Activated CD4-positive, alpha-beta T cell treated with anti-CD3 and anti-CD28 coated beads for 4 hours (primary cell): ENCODE measurements at regions not wholly inside any gene's neighbourhood (a gene's known extent, or its start where the extent isn't known, plus 50 kb on each side); places are given as distances from the start of the nearest gene placed in this dataset.
"Not testable (repeated sequence)": the region's sequence is repeated elsewhere in the genome, so short reads cannot be mapped to it uniquely, and the experiment has no call there.

Experiments used
- DNase-seq, 2 donors: peaks; one replicate each; pipeline ENCODE4 v3.0.0-alpha.2; 2020

GRCh38 chr12:87529413-87529812 lies 499.8 kb downstream of the C12orf50 start:
- DNase-seq: no peak

- DNase-seq: no peak
Measured at GRCh38 chr12:87520968-87521367, 508.2 kb downstream of the C12orf50 start.

- DNase-seq: no peak
Measured at GRCh38 chr12:87518481-87518880, 510.7 kb downstream of the C12orf50 start.

- no peak for DNase-seq
Measured at GRCh38 chr12:87518036-87518435, 511.2 kb downstream of the C12orf50 start.

- DNase-seq: no peak
Measured at GRCh38 chr12:87513536-87514280, 515.5 kb downstream of the C12orf50 start.

- no peak for DNase-seq
Measured at GRCh38 chr12:87511371-87511770, 517.8 kb downstream of the C12orf50 start.

- DNase-seq: no peak
Measured at GRCh38 chr12:87509237-87509820, 519.9 kb downstream of the C12orf50 start.

GRCh38 chr12:87491598-87491997 lies 537.6 kb downstream of the C12orf50 start:
- no peak for DNase-seq

GRCh38 chr12:87491089-87491488 lies 538.1 kb downstream of the C12orf50 start:
- DNase-seq: no peak

- no peak for DNase-seq
Measured at GRCh38 chr12:87469295-87469694, 559.9 kb downstream of the C12orf50 start.

GRCh38 chr12:87467936-87468335 lies 561.3 kb downstream of the C12orf50 start:
- no peak for DNase-seq

- DNase-seq: no peak
Measured at GRCh38 chr12:87464565-87464964, 564.6 kb downstream of the C12orf50 start.

- DNase-seq: no peak
Measured at GRCh38 chr12:87444039-87444438, 585.2 kb downstream of the C12orf50 start.

GRCh38 chr12:87441511-87441910 lies 587.7 kb downstream of the C12orf50 start:
- DNase-seq: no peak

- DNase-seq: no peak
Measured at GRCh38 chr12:87439990-87440827, 589.0 kb downstream of the C12orf50 start.

- DNase-seq: no peak
Measured at GRCh38 chr12:87430444-87430843, 598.8 kb downstream of the C12orf50 start.

- no peak for DNase-seq
Measured at GRCh38 chr12:87428701-87429277, 600.4 kb downstream of the C12orf50 start.

GRCh38 chr12:87427770-87428169 lies 601.4 kb downstream of the C12orf50 start:
- DNase-seq: no peak

- DNase-seq: no peak
Measured at GRCh38 chr12:87425942-87426554, 603.2 kb downstream of the C12orf50 start.

- DNase-seq: not testable (repeated sequence)
Measured at GRCh38 chr12:87421233-87421632, 608.0 kb downstream of the C12orf50 start.

GRCh38 chr12:87413784-87414183 lies 615.4 kb downstream of the C12orf50 start:
- DNase-seq: no peak

GRCh38 chr12:87406926-87407325 lies 622.3 kb downstream of the C12orf50 start:
- DNase-seq: no peak

- DNase-seq: no peak
Measured at GRCh38 chr12:87405918-87406317, 623.3 kb downstream of the C12orf50 start.
